ENCODE measurements at regions not wholly inside any gene's neighbourhood (a gene's known extent, or its start where the extent isn't known, plus 50 kb on each side); places are given as distances from the start of the nearest gene placed in this dataset.

- peaks cover 0 to 5% of the 10 kb centered on the region in 2 donors for H3K9me3 ChIP-seq (replicated peaks in 1 of 2; ENCODE audit: control insufficient read depth in 1 of 2, insufficient read depth in 1 of 2, low read length in 2 of 2)
- H3K4me1 ChIP-seq (ENCODE audit: control insufficient read depth in 1 of 2, insufficient read depth in 2 of 2, low read length in 2 of 2), result no peaks in the 10 kb centered on the region
- no peak overlapping the region for H3K27ac Mint-ChIP-seq
- H3K4me1 Mint-ChIP-seq, result no peaks in the 10 kb centered on the region
- peaks cover 2 to 11% (median 9%) of the 10 kb centered on the region in 7 donors for H3K9me3 Mint-ChIP-seq
- H3K27me3 Mint-ChIP-seq (ENCODE audit: low read depth in 3 of 3), result no peaks in the 10 kb centered on the region
- DNase-seq, result no peak
- no peaks in the 10 kb centered on the region for H3K36me3 ChIP-seq (replicated peaks in 1 of 2; ENCODE audit: control insufficient read depth in 1 of 2, insufficient read depth in 2 of 2, low read length in 2 of 2)
- no peaks in the 10 kb centered on the region for H3K27me3 ChIP-seq (ENCODE audit: control insufficient read depth in 2 of 2, insufficient read depth in 2 of 2, low read length in 2 of 2)
- H3K27ac ChIP-seq (ENCODE audit: low read depth in 1 of 2, low read length in 2 of 2), result no peak overlapping the region
- no peak overlapping the region for H3K4me3 ChIP-seq (replicated peaks in 1 of 3; ENCODE audit: low read depth in 2 of 3, low read length in 3 of 3)
- no peak overlapping the region for H3K4me3 Mint-ChIP-seq
- intact Hi-C loops (cut with micrococcal nuclease), result no loop called here
- 100% methylated on average over 1 of the region's 3 CpGs for WGBS (ENCODE audit: insufficient coverage)
- no peak overlapping the region for H3K9ac ChIP-seq (ENCODE audit: insufficient read depth, low read length, poor library complexity, severe bottlenecking)
- TF ChIP-seq, protein P1, sequence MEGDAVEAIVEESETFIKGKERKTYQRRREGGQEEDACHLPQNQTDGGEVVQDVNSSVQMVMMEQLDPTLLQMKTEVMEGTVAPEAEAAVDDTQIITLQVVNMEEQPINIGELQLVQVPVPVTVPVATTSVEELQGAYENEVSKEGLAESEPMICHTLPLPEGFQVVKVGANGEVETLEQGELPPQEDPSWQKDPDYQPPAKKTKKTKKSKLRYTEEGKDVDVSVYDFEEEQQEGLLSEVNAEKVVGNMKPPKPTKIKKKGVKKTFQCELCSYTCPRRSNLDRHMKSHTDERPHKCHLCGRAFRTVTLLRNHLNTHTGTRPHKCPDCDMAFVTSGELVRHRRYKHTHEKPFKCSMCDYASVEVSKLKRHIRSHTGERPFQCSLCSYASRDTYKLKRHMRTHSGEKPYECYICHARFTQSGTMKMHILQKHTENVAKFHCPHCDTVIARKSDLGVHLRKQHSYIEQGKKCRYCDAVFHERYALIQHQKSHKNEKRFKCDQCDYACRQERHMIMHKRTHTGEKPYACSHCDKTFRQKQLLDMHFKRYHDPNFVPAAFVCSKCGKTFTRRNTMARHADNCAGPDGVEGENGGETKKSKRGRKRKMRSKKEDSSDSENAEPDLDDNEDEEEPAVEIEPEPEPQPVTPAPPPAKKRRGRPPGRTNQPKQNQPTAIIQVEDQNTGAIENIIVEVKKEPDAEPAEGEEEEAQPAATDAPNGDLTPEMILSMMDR (IDR thresholded peaks at IDR 0.05), result no peak
- H4K20me1 ChIP-seq (ENCODE audit: insufficient read depth, low read length), result no peaks in the 10 kb centered on the region
- H3K36me3 Mint-ChIP-seq, result no peaks in the 10 kb centered on the region
- no peak overlapping the region for H3K4me2 ChIP-seq (replicated peaks; ENCODE audit: extremely low read depth, low read length, poor library complexity, severe bottlenecking)
- H2AFZ ChIP-seq (ENCODE audit: insufficient read depth, low read depth, low read length, poor library complexity, severe bottlenecking), result no peak overlapping the region
- H3K79me2 ChIP-seq (ENCODE audit: insufficient read depth, low read length), result no peaks in the 10 kb centered on the region
Measured at GRCh38 chr5:10023494-10023893, 226.2 kb downstream of the ATPSCKMT start.

DNA sequence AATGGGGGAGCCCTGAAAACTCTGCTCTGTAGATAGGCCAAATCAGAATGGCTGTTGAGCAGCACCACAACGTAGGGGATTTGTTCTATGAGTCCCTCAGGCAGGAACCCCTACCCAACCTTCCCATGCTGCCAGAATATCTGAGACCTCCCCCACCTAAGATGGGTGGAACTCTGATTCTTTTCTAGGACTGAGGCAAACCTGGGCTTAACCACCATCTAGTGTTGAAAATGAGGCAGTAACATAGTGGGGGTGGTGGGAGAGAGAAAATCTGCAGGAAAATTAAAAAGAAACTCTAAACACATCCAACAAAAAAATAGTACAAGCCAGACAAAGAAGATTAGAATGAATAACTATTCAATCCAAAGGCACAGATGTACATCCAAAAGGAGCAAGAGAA, 228.4 kb downstream of the ATPSCKMT start:
- H3K9ac ChIP-seq (ENCODE audit: insufficient read depth, low read length, poor library complexity, severe bottlenecking), result no peak overlapping the region
- H3K9me3 ChIP-seq (replicated peaks in 1 of 2; ENCODE audit: control insufficient read depth in 1 of 2, insufficient read depth in 1 of 2, low read length in 2 of 2), result peaks cover 6 to 12% of the 10 kb centered on the region in 2 donors
- Mint-ChIP-seq H3K4me1 (no peaks in the 10 kb centered on the region), H3K27ac (no peak overlapping the region), H3K4me3 (no peak overlapping the region), H3K27me3 (ENCODE audit: low read depth in 3 of 3) (no peaks in the 10 kb centered on the region), H3K36me3 (no peaks in the 10 kb centered on the region), H3K9me3 (peaks cover 0 to 11% (median 8%) of the 10 kb centered on the region in 7 donors)
- no peaks in the 10 kb centered on the region for H3K36me3 ChIP-seq (replicated peaks in 1 of 2; ENCODE audit: control insufficient read depth in 1 of 2, insufficient read depth in 2 of 2, low read length in 2 of 2)
- no peaks in the 10 kb centered on the region for H3K4me1 ChIP-seq (ENCODE audit: control insufficient read depth in 1 of 2, insufficient read depth in 2 of 2, low read length in 2 of 2)
- H3K27ac ChIP-seq (ENCODE audit: low read depth in 1 of 2, low read length in 2 of 2), result no peak overlapping the region
- WGBS (ENCODE audit: insufficient coverage), result no CpG with 5 or more reads among the region's 1 CpG
- no peak for DNase-seq
- no peaks in the 10 kb centered on the region for H3K27me3 ChIP-seq (ENCODE audit: control insufficient read depth in 2 of 2, insufficient read depth in 2 of 2, low read length in 2 of 2)
- H2AFZ ChIP-seq (ENCODE audit: insufficient read depth, low read depth, low read length, poor library complexity, severe bottlenecking), result no peak overlapping the region
- no peak overlapping the region for H3K4me2 ChIP-seq (replicated peaks; ENCODE audit: extremely low read depth, low read length, poor library complexity, severe bottlenecking)
- H3K4me3 ChIP-seq (replicated peaks in 1 of 3; ENCODE audit: low read depth in 2 of 3, low read length in 3 of 3), result no peak overlapping the region
- H4K20me1 ChIP-seq (ENCODE audit: insufficient read depth, low read length), result no peaks in the 10 kb centered on the region
- TF ChIP-seq, protein P1 (IDR thresholded peaks at IDR 0.05), result no peak
- intact Hi-C loops (cut with micrococcal nuclease), result no loop called here
- H3K79me2 ChIP-seq (ENCODE audit: insufficient read depth, low read length), result no peaks in the 10 kb centered on the region
